Sigmoid colon (tissue), 4 donors: ENCODE measurements at regions not wholly inside any gene's neighbourhood (a gene's known extent, or its start where the extent isn't known, plus 50 kb on each side); places are given as distances from the start of the nearest gene placed in this dataset.

Experiments used
- CTCF ChIP-seq, 4 experiments: fragments of 450-650 bp in 3 of 4; fragments of 200-600 bp in 1 of 4; IDR thresholded peaks; one replicate each; pipeline ENCODE4 v1.5.1; 2016 to 2019; ENCODE audit warnings: antibody characterized with exemption in 4 of 4, mild to moderate bottlenecking in 3 of 4, moderate library complexity in 2 of 4
- POLR2A ChIP-seq, 2 donors: fragments of 450-650 bp; IDR thresholded peaks; one replicate each; pipeline ENCODE4 v1.6.1; 2016; ENCODE audit warnings: antibody characterized with exemption in 2 of 2, mild to moderate bottlenecking in 2 of 2, moderate library complexity in 2 of 2
- POLR2AphosphoS5 ChIP-seq, 4 donors: sonication (generic); formaldehyde crosslinking; IDR thresholded peaks; one replicate each; pipeline ENCODE4 v1.6.1; 2017; ENCODE audit warnings: antibody characterized with exemption in 4 of 4

- TF ChIP-seq CTCF (IDR thresholded peaks at IDR 0.05), result no peak
- no peak for TF ChIP-seq POLR2A (IDR thresholded peaks at IDR 0.05)
- TF ChIP-seq POLR2AphosphoS5 (IDR thresholded peaks at IDR 0.05), result no peak
These were observed 66.5 kb upstream of the IRX3 start for GRCh38 chr16:54353097-54353496.
